Parathyroid adenoma (tissue), 2 donors: ENCODE measurements at regions not wholly inside any gene's neighbourhood (a gene's known extent, or its start where the extent isn't known, plus 50 kb on each side); places are given as distances from the start of the nearest gene placed in this dataset.

ENCODE experiments used
- H2AFZ ChIP-seq: fragments of 300-600 bp; sonication (generic); one replicate; pipeline ENCODE4 v1.7.0; 2017; ENCODE audit warnings: antibody characterized with exemption, mild to moderate bottlenecking
- H3K27ac ChIP-seq: fragments of 300-600 bp; sonication (generic); one replicate; pipeline ENCODE4 v1.7.0; 2017
- H3K27me3 ChIP-seq: fragments of 300-600 bp; sonication (generic); one replicate; pipeline ENCODE4 v1.7.0; 2017; ENCODE audit warnings: low read length; ENCODE audit not compliant: control insufficient read depth, insufficient read depth
- H3K36me3 ChIP-seq: fragments of 300-600 bp; sonication (generic); one replicate; pipeline ENCODE4 v1.7.0; 2017; ENCODE audit warnings: low read length; ENCODE audit not compliant: control insufficient read depth, insufficient read depth
- H3K4me1 ChIP-seq: fragments of 300-600 bp; sonication (generic); one replicate; pipeline ENCODE4 v1.7.0; 2017; ENCODE audit warnings: control low read depth
- H3K4me2 ChIP-seq: fragments of 300-600 bp; sonication (generic); one replicate; pipeline ENCODE4 v1.7.0; 2017; ENCODE audit warnings: low read length
- H3K4me3 ChIP-seq: fragments of 300-600 bp; sonication (generic); one replicate; pipeline ENCODE4 v1.7.0; 2017; ENCODE audit warnings: low read depth, low read length
- H3K79me2 ChIP-seq: fragments of 300-600 bp; sonication (generic); one replicate; pipeline ENCODE4 v1.7.0; 2017; ENCODE audit warnings: control low read depth
- H3K9ac ChIP-seq: fragments of 300-600 bp; sonication (generic); one replicate; pipeline ENCODE4 v1.7.0; 2017; ENCODE audit warnings: mild to moderate bottlenecking
- H3K9me3 ChIP-seq: fragments of 300-600 bp; sonication (generic); one replicate; pipeline ENCODE4 v1.7.0; 2017; ENCODE audit warnings: low read length; ENCODE audit not compliant: control insufficient read depth
- CTCF ChIP-seq: fragments of 300-600 bp; sonication (generic); IDR thresholded peaks from one replicate; pipeline ENCODE4 v1.7.0; 2017; ENCODE audit warnings: antibody characterized with exemption, mild to moderate bottlenecking
- donor health status: primary hyperparathyroidism.

- Histone ChIP-seq H3K36me3 (no peaks in the 10 kb centered on the region), H3K9me3 (no peaks in the 10 kb centered on the region), H2AFZ (no peak overlapping the region), H3K4me1 (no peaks in the 10 kb centered on the region), H3K27me3 (no peaks in the 10 kb centered on the region), H3K27ac (no peak overlapping the region), H3K4me3 (no peak overlapping the region), H3K79me2 (no peaks in the 10 kb centered on the region), H3K9ac (no peak overlapping the region), H3K4me2 (no peak overlapping the region)
- TF ChIP-seq CTCF = no peak
These were observed 223.0 kb upstream of the RPL38 start for GRCh38 chr17:73980517-73980916.

- Histone ChIP-seq H3K27me3 (no peaks in the 10 kb centered on the region), H3K36me3 (no peaks in the 10 kb centered on the region), H3K9ac (no peak overlapping the region), H3K4me3 (no peak overlapping the region), H3K4me1 (no peaks in the 10 kb centered on the region), H3K79me2 (no peaks in the 10 kb centered on the region), H3K9me3 (no peaks in the 10 kb centered on the region), H2AFZ (no peak overlapping the region), H3K27ac (no peak overlapping the region), H3K4me2 (no peak overlapping the region)
- TF ChIP-seq CTCF = no peak
These were observed 220.6 kb upstream of the RPL38 start for GRCh38 chr17:73982871-73983270.

- no peaks in the 10 kb centered on the region for H3K27me3 ChIP-seq
- TF ChIP-seq CTCF = no peak
- no peak overlapping the region for H3K9ac ChIP-seq
These were observed 219.7 kb upstream of the RPL38 start for GRCh38 chr17:73983621-73984400.

GRCh38 chr17:73984941-73985340, 218.5 kb upstream of the RPL38 start:
- H3K4me2 ChIP-seq = no peak overlapping the region
- H3K9ac ChIP-seq = no peak overlapping the region

More at GRCh38 chr17:73983621-73984400, 219.7 kb upstream of the RPL38 start:
- H3K36me3 ChIP-seq = no peaks in the 10 kb centered on the region
- H3K9me3 ChIP-seq = no peaks in the 10 kb centered on the region
- H3K27ac ChIP-seq = no peak overlapping the region
- no peaks in the 10 kb centered on the region for H3K79me2 ChIP-seq
- H3K4me1 ChIP-seq = no peaks in the 10 kb centered on the region
- H2AFZ ChIP-seq = no peak overlapping the region
- H3K4me3 ChIP-seq = no peak overlapping the region
- no peak overlapping the region for H3K4me2 ChIP-seq

More at GRCh38 chr17:73984941-73985340, 218.5 kb upstream of the RPL38 start:
- no peaks in the 10 kb centered on the region for H3K27me3 ChIP-seq
- H3K36me3 ChIP-seq = no peaks in the 10 kb centered on the region
- no peak overlapping the region for H3K27ac ChIP-seq
- H3K4me1 ChIP-seq = no peaks in the 10 kb centered on the region
- no peak overlapping the region for H2AFZ ChIP-seq
- no peak for TF ChIP-seq CTCF
- no peaks in the 10 kb centered on the region for H3K79me2 ChIP-seq
- H3K4me3 ChIP-seq = no peak overlapping the region
- no peaks in the 10 kb centered on the region for H3K9me3 ChIP-seq
